H1 (cell line): ENCODE measurements at regions not wholly inside any gene's neighbourhood (a gene's known extent, or its start where the extent isn't known, plus 50 kb on each side); places are given as distances from the start of the nearest gene placed in this dataset.

Source experiments
- CHD7 ChIP-seq: fragments of 300-600 bp; sonication (generic); IDR thresholded peaks from 2 replicates; pipeline ENCODE4 v1.7.1; 2012; ENCODE audit warnings: low read length, moderate library complexity, mild to moderate bottlenecking, inconsistent platforms; ENCODE audit not compliant: insufficient replicate concordance

GRCh38 chr6:21935142-21935541, 341.6 kb downstream of the SOX4 start (continued):
- no peak for TF ChIP-seq CHD7
